ENCODE measurements at regions not wholly inside any gene's neighbourhood (a gene's known extent, or its start where the extent isn't known, plus 50 kb on each side); places are given as distances from the start of the nearest gene placed in this dataset.
"Not testable (repeated sequence)": the region's sequence is repeated elsewhere in the genome, so short reads cannot be mapped to it uniquely, and the experiment has no call there.

- H3K27me3 ChIP-seq (ENCODE audit: control insufficient read depth, insufficient read depth, low read length) = no peaks in the 10 kb centered on the region
- no peak overlapping the region for H3K4me3 ChIP-seq (ENCODE audit: insufficient read depth, low read depth, low read length)
- H3K36me3 ChIP-seq (replicated peaks; ENCODE audit: control insufficient read depth, insufficient read depth, low read length) = no peaks in the 10 kb centered on the region
- no peak for DNase-seq
Observed at GRCh38 chr11:87528752-87529151, 491.0 kb downstream of the TMEM135 start.

GRCh38 chr11:87523276-87523675 lies 485.5 kb downstream of the TMEM135 start:
- no peak for DNase-seq
- Histone ChIP-seq H3K36me3 (replicated peaks; ENCODE audit: control insufficient read depth, insufficient read depth, low read length) (no peaks in the 10 kb centered on the region), H3K27me3 (ENCODE audit: control insufficient read depth, insufficient read depth, low read length) (no peaks in the 10 kb centered on the region), H3K4me3 (ENCODE audit: insufficient read depth, low read depth, low read length) (no peak overlapping the region)

GRCh38 chr11:87518266-87518665 lies 480.5 kb downstream of the TMEM135 start:
- DNase-seq = no peak
- no peak overlapping the region for H3K4me3 ChIP-seq (ENCODE audit: insufficient read depth, low read depth, low read length)
- no peaks in the 10 kb centered on the region for H3K36me3 ChIP-seq (replicated peaks; ENCODE audit: control insufficient read depth, insufficient read depth, low read length)
- H3K27me3 ChIP-seq (ENCODE audit: control insufficient read depth, insufficient read depth, low read length) = no peaks in the 10 kb centered on the region

- Histone ChIP-seq H3K27me3 (ENCODE audit: control insufficient read depth, insufficient read depth, low read length) (no peaks in the 10 kb centered on the region), H3K36me3 (replicated peaks; ENCODE audit: control insufficient read depth, insufficient read depth, low read length) (no peaks in the 10 kb centered on the region)
- DNase-seq = no peak
Observed at GRCh38 chr11:87517351-87517750, 479.6 kb downstream of the TMEM135 start.

GRCh38 chr11:87507722-87508121 lies 470.0 kb downstream of the TMEM135 start:
- not testable (repeated sequence) for H3K4me3 ChIP-seq (ENCODE audit: insufficient read depth, low read depth, low read length); H3K36me3 ChIP-seq (replicated peaks; ENCODE audit: control insufficient read depth, insufficient read depth, low read length); DNase-seq; H3K27me3 ChIP-seq (ENCODE audit: control insufficient read depth, insufficient read depth, low read length)

More at GRCh38 chr11:87517351-87517750, 479.6 kb downstream of the TMEM135 start:
- H3K4me3 ChIP-seq (ENCODE audit: insufficient read depth, low read depth, low read length) = no peak overlapping the region

- H3K27me3 ChIP-seq (ENCODE audit: control insufficient read depth, insufficient read depth, low read length); H3K4me3 ChIP-seq (ENCODE audit: insufficient read depth, low read depth, low read length); DNase-seq; H3K36me3 ChIP-seq (replicated peaks; ENCODE audit: control insufficient read depth, insufficient read depth, low read length): not testable (repeated sequence)
Observed at GRCh38 chr11:87506946-87507345, 469.2 kb downstream of the TMEM135 start.

GRCh38 chr11:87501388-87501787 lies 463.7 kb downstream of the TMEM135 start:
- no peak for DNase-seq
- H3K27me3 ChIP-seq (ENCODE audit: control insufficient read depth, insufficient read depth, low read length) = no peaks in the 10 kb centered on the region
- H3K36me3 ChIP-seq (replicated peaks; ENCODE audit: control insufficient read depth, insufficient read depth, low read length) = no peaks in the 10 kb centered on the region
- no peak overlapping the region for H3K4me3 ChIP-seq (ENCODE audit: insufficient read depth, low read depth, low read length)

- H3K4me3 ChIP-seq (ENCODE audit: insufficient read depth, low read depth, low read length); H3K27me3 ChIP-seq (ENCODE audit: control insufficient read depth, insufficient read depth, low read length); H3K36me3 ChIP-seq (replicated peaks; ENCODE audit: control insufficient read depth, insufficient read depth, low read length); DNase-seq: not testable (repeated sequence)
Observed at GRCh38 chr11:87494936-87495335, 457.2 kb downstream of the TMEM135 start.

- H3K36me3 ChIP-seq (replicated peaks; ENCODE audit: control insufficient read depth, insufficient read depth, low read length); DNase-seq; H3K27me3 ChIP-seq (ENCODE audit: control insufficient read depth, insufficient read depth, low read length); H3K4me3 ChIP-seq (ENCODE audit: insufficient read depth, low read depth, low read length): not testable (repeated sequence)
Observed at GRCh38 chr11:87494026-87494425, 456.3 kb downstream of the TMEM135 start.

GRCh38 chr11:87493516-87493915 lies 455.8 kb downstream of the TMEM135 start:
- DNase-seq = peak; percentile 57

GRCh38 chr11:87491381-87491780 lies 453.6 kb downstream of the TMEM135 start:
- Histone ChIP-seq H3K27me3 (ENCODE audit: control insufficient read depth, insufficient read depth, low read length) (no peaks in the 10 kb centered on the region), H3K4me3 (ENCODE audit: insufficient read depth, low read depth, low read length) (no peak overlapping the region), H3K36me3 (replicated peaks; ENCODE audit: control insufficient read depth, insufficient read depth, low read length) (no peaks in the 10 kb centered on the region)
- no peak for DNase-seq

More at GRCh38 chr11:87493516-87493915, 455.8 kb downstream of the TMEM135 start:
- Histone ChIP-seq H3K36me3 (replicated peaks; ENCODE audit: control insufficient read depth, insufficient read depth, low read length) (no peaks in the 10 kb centered on the region), H3K4me3 (ENCODE audit: insufficient read depth, low read depth, low read length) (no peak overlapping the region), H3K27me3 (ENCODE audit: control insufficient read depth, insufficient read depth, low read length) (no peaks in the 10 kb centered on the region)

GRCh38 chr11:87490671-87491070 lies 452.9 kb downstream of the TMEM135 start:
- DNase-seq = no peak
- no peaks in the 10 kb centered on the region for H3K36me3 ChIP-seq (replicated peaks; ENCODE audit: control insufficient read depth, insufficient read depth, low read length)
- no peak overlapping the region for H3K4me3 ChIP-seq (ENCODE audit: insufficient read depth, low read depth, low read length)
- H3K27me3 ChIP-seq (ENCODE audit: control insufficient read depth, insufficient read depth, low read length) = no peaks in the 10 kb centered on the region

GRCh38 chr11:87484566-87484965 lies 446.8 kb downstream of the TMEM135 start:
- Histone ChIP-seq H3K27me3 (ENCODE audit: control insufficient read depth, insufficient read depth, low read length) (no peaks in the 10 kb centered on the region), H3K36me3 (replicated peaks; ENCODE audit: control insufficient read depth, insufficient read depth, low read length) (no peaks in the 10 kb centered on the region), H3K4me3 (ENCODE audit: insufficient read depth, low read depth, low read length) (no peak overlapping the region)
- no peak for DNase-seq

GRCh38 chr11:87477321-87477720 lies 439.6 kb downstream of the TMEM135 start:
- Histone ChIP-seq H3K27me3 (ENCODE audit: control insufficient read depth, insufficient read depth, low read length) (no peaks in the 10 kb centered on the region), H3K4me3 (ENCODE audit: insufficient read depth, low read depth, low read length) (no peak overlapping the region), H3K36me3 (replicated peaks; ENCODE audit: control insufficient read depth, insufficient read depth, low read length) (no peaks in the 10 kb centered on the region)
- DNase-seq = no peak

GRCh38 chr11:87473174-87473573 lies 435.4 kb downstream of the TMEM135 start:
- Histone ChIP-seq H3K36me3 (replicated peaks; ENCODE audit: control insufficient read depth, insufficient read depth, low read length) (no peaks in the 10 kb centered on the region), H3K4me3 (ENCODE audit: insufficient read depth, low read depth, low read length) (no peak overlapping the region), H3K27me3 (ENCODE audit: control insufficient read depth, insufficient read depth, low read length) (no peaks in the 10 kb centered on the region)
- DNase-seq = no peak

- Histone ChIP-seq H3K27me3 (ENCODE audit: control insufficient read depth, insufficient read depth, low read length) (no peaks in the 10 kb centered on the region), H3K36me3 (replicated peaks; ENCODE audit: control insufficient read depth, insufficient read depth, low read length) (no peaks in the 10 kb centered on the region), H3K4me3 (ENCODE audit: insufficient read depth, low read depth, low read length) (no peak overlapping the region)
- no peak for DNase-seq
Observed at GRCh38 chr11:87466223-87466622, 428.5 kb downstream of the TMEM135 start.

Measured in H7 (cell line).